ENCODE measurements at regions not wholly inside any gene's neighbourhood (a gene's known extent, or its start where the extent isn't known, plus 50 kb on each side); places are given as distances from the start of the nearest gene placed in this dataset.

- Histone ChIP-seq H3K36me3 (ENCODE audit: control insufficient read depth, insufficient read depth, low read length) (no peaks in the 10 kb centered on the region), H3K4me1 (ENCODE audit: control insufficient read depth, extremely low read depth, insufficient read depth, low read length) (no peaks in the 10 kb centered on the region), H3K79me2 (ENCODE audit: control insufficient read depth, insufficient read depth, low read length) (no peaks in the 10 kb centered on the region), H4K20me1 (ENCODE audit: control insufficient read depth, extremely low read depth, insufficient read depth, low read length) (no peaks in the 10 kb centered on the region), H3K4me3 (replicated peaks in 1 of 4; ENCODE audit: control extremely low read depth in 1 of 4, insufficient read depth in 1 of 4, low read depth in 3 of 4, low read length in 4 of 4) (no peak overlapping the region), H3K27me3 (ENCODE audit: control insufficient read depth, insufficient read depth, low read length) (no peaks in the 10 kb centered on the region), H2AFZ (ENCODE audit: low read length) (no peak overlapping the region), H3K4me2 (ENCODE audit: extremely low read depth, insufficient read depth, low read length) (no peak overlapping the region), H3K9me3 (ENCODE audit: control insufficient read depth, insufficient read depth, low read depth, low read length) (no peaks in the 10 kb centered on the region), H3K9ac (ENCODE audit: insufficient read depth, low read length) (no peak overlapping the region), H3K27ac (ENCODE audit: insufficient read depth, low read length) (no peak overlapping the region)
- DNase-seq (ENCODE audit: low read depth in 2 of 2), result no peak
- TF ChIP-seq CTCF (conservative IDR thresholded peaks at IDR 0.05 in 1 of 2, IDR thresholded peaks at IDR 0.05 in 1 of 2; ENCODE audit: low read depth in 1 of 2, low read length in 2 of 2) (no peak), EZH2 (IDR thresholded peaks at IDR 0.05; ENCODE audit: low read length, missing control alignments) (no peak)
Measured at GRCh38 chr17:33901085-33901484, 354.0 kb upstream of the CCL2 start.

- no peak for TF ChIP-seq EZH2 (IDR thresholded peaks at IDR 0.05; ENCODE audit: low read length, missing control alignments)
- TF ChIP-seq CTCF (conservative IDR thresholded peaks at IDR 0.05 in 1 of 2, IDR thresholded peaks at IDR 0.05 in 1 of 2; ENCODE audit: low read depth in 1 of 2, low read length in 2 of 2), result no peak
- Histone ChIP-seq H3K27me3 (ENCODE audit: control insufficient read depth, insufficient read depth, low read length) (no peaks in the 10 kb centered on the region), H3K79me2 (ENCODE audit: control insufficient read depth, insufficient read depth, low read length) (no peaks in the 10 kb centered on the region), H3K4me2 (ENCODE audit: extremely low read depth, insufficient read depth, low read length) (no peak overlapping the region), H3K36me3 (ENCODE audit: control insufficient read depth, insufficient read depth, low read length) (no peaks in the 10 kb centered on the region), H3K4me1 (ENCODE audit: control insufficient read depth, extremely low read depth, insufficient read depth, low read length) (no peaks in the 10 kb centered on the region), H2AFZ (ENCODE audit: low read length) (no peak overlapping the region), H3K27ac (ENCODE audit: insufficient read depth, low read length) (no peak overlapping the region), H3K9ac (ENCODE audit: insufficient read depth, low read length) (no peak overlapping the region), H3K4me3 (replicated peaks in 1 of 4; ENCODE audit: control extremely low read depth in 1 of 4, insufficient read depth in 1 of 4, low read depth in 3 of 4, low read length in 4 of 4) (no peak overlapping the region), H3K9me3 (ENCODE audit: control insufficient read depth, insufficient read depth, low read depth, low read length) (no peaks in the 10 kb centered on the region), H4K20me1 (ENCODE audit: control insufficient read depth, extremely low read depth, insufficient read depth, low read length) (no peaks in the 10 kb centered on the region)
- no peak for DNase-seq (ENCODE audit: low read depth in 2 of 2)
Measured at GRCh38 chr17:33902901-33903449, 352.1 kb upstream of the CCL2 start.

GRCh38 chr17:33904476-33904875, 350.6 kb upstream of the CCL2 start:
- H2AFZ ChIP-seq (ENCODE audit: low read length), result no peak overlapping the region
- H3K79me2 ChIP-seq (ENCODE audit: control insufficient read depth, insufficient read depth, low read length), result no peaks in the 10 kb centered on the region
- DNase-seq (ENCODE audit: low read depth in 2 of 2), result no peak
- H4K20me1 ChIP-seq (ENCODE audit: control insufficient read depth, extremely low read depth, insufficient read depth, low read length), result no peaks in the 10 kb centered on the region
- no peaks in the 10 kb centered on the region for H3K9me3 ChIP-seq (ENCODE audit: control insufficient read depth, insufficient read depth, low read depth, low read length)
- H3K36me3 ChIP-seq (ENCODE audit: control insufficient read depth, insufficient read depth, low read length), result no peaks in the 10 kb centered on the region
- no peak overlapping the region for H3K27ac ChIP-seq (ENCODE audit: insufficient read depth, low read length)
- H3K27me3 ChIP-seq (ENCODE audit: control insufficient read depth, insufficient read depth, low read length), result no peaks in the 10 kb centered on the region
- H3K9ac ChIP-seq (ENCODE audit: insufficient read depth, low read length), result no peak overlapping the region
- no peaks in the 10 kb centered on the region for H3K4me1 ChIP-seq (ENCODE audit: control insufficient read depth, extremely low read depth, insufficient read depth, low read length)
- TF ChIP-seq CTCF (conservative IDR thresholded peaks at IDR 0.05 in 1 of 2, IDR thresholded peaks at IDR 0.05 in 1 of 2; ENCODE audit: low read depth in 1 of 2, low read length in 2 of 2), result no peak
- TF ChIP-seq EZH2 (IDR thresholded peaks at IDR 0.05; ENCODE audit: low read length, missing control alignments), result no peak
- no peak overlapping the region for H3K4me3 ChIP-seq (replicated peaks in 1 of 4; ENCODE audit: control extremely low read depth in 1 of 4, insufficient read depth in 1 of 4, low read depth in 3 of 4, low read length in 4 of 4)
- H3K4me2 ChIP-seq (ENCODE audit: extremely low read depth, insufficient read depth, low read length), result no peak overlapping the region

Data from fibroblast of lung (primary cell).